AG04449 (cell line): ENCODE measurements at regions not wholly inside any gene's neighbourhood (a gene's known extent, or its start where the extent isn't known, plus 50 kb on each side); places are given as distances from the start of the nearest gene placed in this dataset.
A peak's percentile ranks its signal among the peaks of the same experiment; 100 is the strongest.

Source experiments
- CTCF ChIA-PET: fragments of 350-600 bp; formaldehyde crosslinking; extraction: SDS; loops from one replicate; lab custom pipeline; 2021; ENCODE audit warnings: antibody characterized with exemption; lab: Yijun Ruan, JAX
- POLR2A ChIA-PET: fragments of 400-600, 350-600 bp; formaldehyde crosslinking; extraction: SDS; loops from one replicate; lab custom pipeline; 2020; ENCODE audit warnings: antibody characterized with exemption, inconsistent platforms; lab: Yijun Ruan, JAX
- DNase-seq: peaks from one replicate; pipeline ENCODE4 v3.0.0-alpha.2; 2010; ENCODE audit warnings: low read depth, low spot score
- H3K4me3 ChIP-seq: 2 replicates; pipeline ENCODE4 v1.5.1; 2011; ENCODE audit warnings: low read depth, mild to moderate bottlenecking, control low read depth, low read length
- TF ChIP-seq, protein P1 (sequence below): IDR thresholded peaks from one replicate; pipeline ENCODE4 v1.5.1; 2011; ENCODE audit warnings: mild to moderate bottlenecking, moderate library complexity, low read length, control low read depth, inconsistent platforms; ENCODE audit not compliant: insufficient read depth; ENCODE audit errors: missing control alignments

GRCh38 chr16:22424161-22424937 is 49.9 kb upstream of the CDR2 start:
- CTCF ChIA-PET: interaction anchor here (0.9 kb wide), 1 partner anchor 9 kb away, joined by 3 read pairs; no protein-coding TSS in a partner anchor

More at GRCh38 chr16:22424161-22424937, 49.9 kb upstream of the CDR2 start:
- DNase-seq: no peak
- H3K4me3 ChIP-seq: peak overlapping the region; percentile 30
- TF ChIP-seq, protein P1, sequence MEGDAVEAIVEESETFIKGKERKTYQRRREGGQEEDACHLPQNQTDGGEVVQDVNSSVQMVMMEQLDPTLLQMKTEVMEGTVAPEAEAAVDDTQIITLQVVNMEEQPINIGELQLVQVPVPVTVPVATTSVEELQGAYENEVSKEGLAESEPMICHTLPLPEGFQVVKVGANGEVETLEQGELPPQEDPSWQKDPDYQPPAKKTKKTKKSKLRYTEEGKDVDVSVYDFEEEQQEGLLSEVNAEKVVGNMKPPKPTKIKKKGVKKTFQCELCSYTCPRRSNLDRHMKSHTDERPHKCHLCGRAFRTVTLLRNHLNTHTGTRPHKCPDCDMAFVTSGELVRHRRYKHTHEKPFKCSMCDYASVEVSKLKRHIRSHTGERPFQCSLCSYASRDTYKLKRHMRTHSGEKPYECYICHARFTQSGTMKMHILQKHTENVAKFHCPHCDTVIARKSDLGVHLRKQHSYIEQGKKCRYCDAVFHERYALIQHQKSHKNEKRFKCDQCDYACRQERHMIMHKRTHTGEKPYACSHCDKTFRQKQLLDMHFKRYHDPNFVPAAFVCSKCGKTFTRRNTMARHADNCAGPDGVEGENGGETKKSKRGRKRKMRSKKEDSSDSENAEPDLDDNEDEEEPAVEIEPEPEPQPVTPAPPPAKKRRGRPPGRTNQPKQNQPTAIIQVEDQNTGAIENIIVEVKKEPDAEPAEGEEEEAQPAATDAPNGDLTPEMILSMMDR: no peak
- POLR2A ChIA-PET: no interaction called here
